GM18861 (cell line): ENCODE measurements at regions not wholly inside any gene's neighbourhood (a gene's known extent, or its start where the extent isn't known, plus 50 kb on each side); places are given as distances from the start of the nearest gene placed in this dataset.

Experiments used
- ATAC-seq: cut with Tn5 transposase; IDR thresholded peaks from one replicate; pipeline ENCODE4 v1.9.1; 2021; ENCODE audit not compliant: unreplicated experiment

GRCh38 chr6:45742591-45742990 lies 273.1 kb downstream of the CLIC5 start:
- no peak for ATAC-seq

- peak; percentile 62 for ATAC-seq
Observed at GRCh38 chr6:45741437-45742171, 274.1 kb downstream of the CLIC5 start.

- no peak for ATAC-seq
Observed at GRCh38 chr6:45739058-45739457, 276.6 kb downstream of the CLIC5 start.

- ATAC-seq, result no peak
Observed at GRCh38 chr6:45738057-45738455, 277.6 kb downstream of the CLIC5 start.

GRCh38 chr6:45737331-45738056 lies 278.2 kb downstream of the CLIC5 start:
- peak; percentile 79 for ATAC-seq

- no peak for ATAC-seq
Observed at GRCh38 chr6:45736134-45736533, 279.5 kb downstream of the CLIC5 start.

- no peak for ATAC-seq
Observed at GRCh38 chr6:45732731-45733130, 282.9 kb downstream of the CLIC5 start.

- no peak for ATAC-seq
Observed at GRCh38 chr6:45730232-45730631, 285.4 kb downstream of the CLIC5 start.

- ATAC-seq, result no peak
Observed at GRCh38 chr6:45728674-45729073, 287.0 kb downstream of the CLIC5 start.

GRCh38 chr6:45727819-45728449 lies 287.7 kb downstream of the CLIC5 start:
- no peak for ATAC-seq

- no peak for ATAC-seq
Observed at GRCh38 chr6:45727228-45727627, 288.4 kb downstream of the CLIC5 start.

GRCh38 chr6:45726444-45726843 lies 289.2 kb downstream of the CLIC5 start:
- no peak for ATAC-seq

GRCh38 chr6:45724511-45724910 lies 291.1 kb downstream of the CLIC5 start:
- no peak for ATAC-seq

- no peak for ATAC-seq
Observed at GRCh38 chr6:45724027-45724426, 291.6 kb downstream of the CLIC5 start.

GRCh38 chr6:45722876-45723275 lies 292.8 kb downstream of the CLIC5 start:
- ATAC-seq, result no peak

GRCh38 chr6:45721665-45722064 lies 294.0 kb downstream of the CLIC5 start:
- no peak for ATAC-seq

- ATAC-seq, result no peak
Observed at GRCh38 chr6:45718871-45719270, 296.8 kb downstream of the CLIC5 start.

GRCh38 chr6:45718131-45718530 lies 297.5 kb downstream of the CLIC5 start:
- ATAC-seq, result no peak

GRCh38 chr6:45717715-45718114 lies 297.9 kb downstream of the CLIC5 start:
- no peak for ATAC-seq

- no peak for ATAC-seq
Observed at GRCh38 chr6:45717027-45717426, 298.6 kb downstream of the CLIC5 start.

GRCh38 chr6:45715508-45715803 lies 300.2 kb downstream of the CLIC5 start:
- no peak for ATAC-seq
